H7 (cell line): ENCODE measurements at regions not wholly inside any gene's neighbourhood (a gene's known extent, or its start where the extent isn't known, plus 50 kb on each side); places are given as distances from the start of the nearest gene placed in this dataset.
A peak's percentile ranks its signal among the peaks of the same experiment; 100 is the strongest.

Source experiments
- DNase-seq: peaks from one replicate; pipeline ENCODE4 v3.0.0; 2012
- H3K27me3 ChIP-seq: 2 replicates; pipeline ENCODE4 v1.6.0; 2011; ENCODE audit warnings: mild to moderate bottlenecking, low read length; ENCODE audit not compliant: control insufficient read depth, insufficient read depth
- H3K36me3 ChIP-seq: replicated peaks from 2 replicates; pipeline ENCODE4 v1.5.1; 2011; ENCODE audit warnings: low read length; ENCODE audit not compliant: control insufficient read depth, insufficient read depth
- H3K4me3 ChIP-seq: 2 replicates; pipeline ENCODE4 v1.5.1; 2011; ENCODE audit warnings: low read depth, mild to moderate bottlenecking, control low read depth, low read length, moderate library complexity; ENCODE audit not compliant: insufficient read depth

DNA sequence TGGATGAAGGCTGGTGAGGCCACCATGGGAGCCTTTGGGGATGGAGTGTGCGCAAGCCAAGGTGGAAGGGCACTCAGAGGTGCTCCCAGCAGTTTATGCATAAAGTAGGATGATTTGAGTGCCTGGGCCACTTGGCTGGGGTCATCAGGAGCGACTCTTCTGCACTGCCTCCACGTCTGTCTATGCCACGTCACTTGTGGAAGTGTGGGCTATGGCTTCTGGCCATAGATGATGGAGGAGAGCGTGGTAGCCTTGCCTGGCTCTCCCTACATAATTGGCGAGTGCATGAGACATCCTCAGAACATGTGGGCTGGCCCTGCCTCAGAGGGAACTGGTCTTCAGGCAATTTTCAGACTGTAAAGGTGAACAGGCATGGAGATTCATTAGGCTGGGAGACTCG, 182.9 kb downstream of the TEX29 start:
- Histone ChIP-seq H3K4me3 (no peak overlapping the region), H3K27me3 (no peaks in the 10 kb centered on the region), H3K36me3 (no peaks in the 10 kb centered on the region)
- DNase-seq = no peak

DNA sequence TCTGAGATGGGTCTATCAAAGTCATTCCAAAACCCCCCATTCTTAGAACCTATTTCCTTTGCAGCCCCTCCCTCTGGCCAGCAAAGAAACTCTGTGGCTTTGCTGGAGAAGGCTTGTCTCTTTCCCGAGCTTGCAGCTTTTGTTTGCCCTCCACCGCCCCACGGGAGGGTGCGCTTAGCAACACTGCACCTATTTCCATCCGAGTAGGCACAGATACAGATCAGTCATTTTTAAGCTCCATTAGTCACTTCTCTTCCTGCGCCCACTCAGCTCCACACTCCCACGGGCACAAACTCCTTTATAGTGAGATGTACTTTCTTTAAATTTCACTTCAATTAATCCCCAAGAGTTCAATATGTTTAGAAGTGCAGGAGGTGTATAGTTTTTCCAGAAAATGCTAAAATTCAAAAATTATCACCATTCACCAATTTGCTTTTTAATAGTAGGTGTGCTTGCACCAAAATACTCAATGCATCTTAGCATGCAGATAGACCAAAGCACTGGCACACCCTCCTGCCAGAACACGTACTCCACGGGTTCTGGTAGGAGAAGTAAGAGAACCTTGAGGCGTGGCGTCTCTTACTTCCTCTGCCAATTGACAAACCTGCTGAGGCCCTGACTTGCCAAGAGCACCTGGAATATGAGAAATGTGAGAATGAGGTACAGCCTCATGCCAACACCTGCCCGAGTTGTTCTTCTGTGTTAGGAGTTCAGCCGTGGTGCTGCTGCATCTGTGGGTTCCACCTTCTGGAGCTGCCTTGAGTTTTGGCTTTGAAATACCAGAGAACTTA, 183.7 kb downstream of the TEX29 start:
- no peak for DNase-seq
- Histone ChIP-seq H3K27me3 (no peaks in the 10 kb centered on the region), H3K36me3 (no peaks in the 10 kb centered on the region), H3K4me3 (no peak overlapping the region)

DNA sequence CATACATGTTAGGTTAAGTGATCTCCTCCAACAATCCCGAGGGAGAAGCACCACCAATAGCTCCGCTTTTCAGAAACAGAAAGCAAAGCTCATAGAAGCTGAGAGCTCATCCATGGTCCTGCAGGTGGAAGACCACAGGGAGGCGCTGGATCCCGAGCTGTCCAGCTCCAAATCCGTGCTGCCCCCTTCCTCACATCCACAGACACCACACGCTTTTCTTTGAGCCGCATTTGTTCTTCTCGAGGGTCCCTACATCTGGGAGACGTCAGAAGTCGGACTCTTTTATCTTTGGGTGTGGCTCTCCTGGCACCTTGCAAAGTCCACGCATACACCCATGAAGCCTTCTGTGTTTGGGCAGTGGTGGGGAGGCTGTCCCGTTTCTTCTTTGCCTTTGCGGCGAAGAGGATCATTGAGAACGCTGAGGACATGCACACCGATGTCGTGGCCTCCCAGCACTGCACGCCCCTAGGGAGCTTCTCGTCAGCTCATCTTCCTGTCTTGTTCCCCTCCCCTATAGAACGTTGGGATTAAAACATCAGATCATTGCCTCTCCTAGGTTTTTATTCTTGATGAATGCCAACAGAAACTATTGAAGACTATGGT, 184.8 kb downstream of the TEX29 start:
- Histone ChIP-seq H3K4me3 (no peak overlapping the region), H3K36me3 (no peaks in the 10 kb centered on the region), H3K27me3 (no peaks in the 10 kb centered on the region)
- DNase-seq = peak; percentile 94

DNA sequence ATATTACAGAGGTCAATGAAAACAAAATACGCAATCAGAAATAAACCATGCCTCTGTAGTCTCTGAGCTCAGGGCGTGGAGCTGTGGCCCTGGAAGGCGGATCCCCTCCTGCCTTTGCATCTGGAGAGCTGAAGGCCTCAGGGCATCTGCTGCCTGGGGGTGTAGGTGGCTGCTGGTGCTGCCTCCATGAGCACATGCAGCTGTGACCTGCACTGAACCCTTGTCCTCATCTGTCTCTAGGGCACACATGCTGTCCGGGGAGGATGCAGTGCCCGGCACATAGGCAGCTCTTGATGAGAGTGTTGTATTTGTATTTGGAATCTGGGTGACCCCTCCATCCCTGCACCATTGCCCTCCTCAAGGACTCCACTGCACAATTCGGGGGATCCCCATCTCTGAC, 185.7 kb downstream of the TEX29 start:
- Histone ChIP-seq H3K27me3 (no peaks in the 10 kb centered on the region), H3K36me3 (no peaks in the 10 kb centered on the region), H3K4me3 (no peak overlapping the region)
- DNase-seq = no peak

DNA sequence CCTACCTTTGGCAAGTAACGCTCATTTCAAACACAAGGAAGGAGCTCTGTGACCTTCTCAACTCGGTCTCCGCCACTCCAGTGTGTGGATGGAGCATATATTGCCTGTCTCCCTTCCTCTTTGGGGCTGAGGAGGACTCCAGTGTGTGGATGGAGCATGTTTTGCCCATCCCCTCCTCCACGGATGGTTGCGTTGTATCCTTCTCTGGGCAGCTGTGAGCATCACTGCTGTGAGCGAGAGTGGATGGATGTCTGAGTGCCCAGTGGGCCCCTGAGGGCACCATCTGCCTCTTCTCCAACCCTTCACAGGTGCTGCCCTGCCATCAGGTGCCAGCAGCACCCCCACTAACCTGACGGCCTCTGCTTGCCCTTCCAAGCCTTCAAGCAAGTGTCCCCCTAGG, 186.2 kb downstream of the TEX29 start:
- Histone ChIP-seq H3K27me3 (no peaks in the 10 kb centered on the region), H3K36me3 (no peaks in the 10 kb centered on the region), H3K4me3 (no peak overlapping the region)
- DNase-seq = no peak

DNA sequence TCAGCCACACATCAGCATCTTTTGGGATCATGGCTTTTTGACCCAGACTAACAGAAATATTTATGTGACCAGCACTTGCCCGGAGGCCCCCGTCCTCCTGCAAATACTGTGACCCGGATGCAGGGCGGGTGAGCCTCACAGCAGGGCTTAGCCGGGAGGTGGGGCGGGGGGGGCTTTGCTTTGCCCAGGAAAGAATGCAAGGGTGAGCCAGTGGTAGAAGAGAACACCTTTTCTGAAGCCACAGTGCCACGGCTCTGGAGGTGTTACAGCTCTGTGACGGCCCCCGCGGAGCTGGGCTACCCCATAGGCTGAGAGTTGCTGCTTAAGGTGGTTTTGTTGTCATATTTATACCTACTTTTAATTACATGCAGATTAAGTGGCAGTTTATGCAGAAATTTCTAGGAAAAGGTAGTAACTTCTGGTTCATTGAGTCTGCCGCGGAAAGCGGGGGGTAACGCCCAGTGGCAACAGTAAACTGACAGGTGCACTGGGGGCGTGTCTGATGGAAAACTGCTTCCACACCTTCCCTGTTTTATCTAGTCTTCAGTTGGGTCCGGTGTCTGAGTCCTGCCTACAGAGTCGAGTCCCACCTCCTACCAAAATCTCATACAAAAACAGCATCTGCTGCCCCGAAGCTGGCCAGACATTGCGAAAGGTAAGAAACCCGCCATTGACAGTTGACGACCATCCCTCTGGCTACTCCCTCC, 187.9 kb downstream of the TEX29 start:
- no peaks in the 10 kb centered on the region for H3K36me3 ChIP-seq
- H3K4me3 ChIP-seq = no peak overlapping the region
- no peak for DNase-seq
- no peaks in the 10 kb centered on the region for H3K27me3 ChIP-seq

DNA sequence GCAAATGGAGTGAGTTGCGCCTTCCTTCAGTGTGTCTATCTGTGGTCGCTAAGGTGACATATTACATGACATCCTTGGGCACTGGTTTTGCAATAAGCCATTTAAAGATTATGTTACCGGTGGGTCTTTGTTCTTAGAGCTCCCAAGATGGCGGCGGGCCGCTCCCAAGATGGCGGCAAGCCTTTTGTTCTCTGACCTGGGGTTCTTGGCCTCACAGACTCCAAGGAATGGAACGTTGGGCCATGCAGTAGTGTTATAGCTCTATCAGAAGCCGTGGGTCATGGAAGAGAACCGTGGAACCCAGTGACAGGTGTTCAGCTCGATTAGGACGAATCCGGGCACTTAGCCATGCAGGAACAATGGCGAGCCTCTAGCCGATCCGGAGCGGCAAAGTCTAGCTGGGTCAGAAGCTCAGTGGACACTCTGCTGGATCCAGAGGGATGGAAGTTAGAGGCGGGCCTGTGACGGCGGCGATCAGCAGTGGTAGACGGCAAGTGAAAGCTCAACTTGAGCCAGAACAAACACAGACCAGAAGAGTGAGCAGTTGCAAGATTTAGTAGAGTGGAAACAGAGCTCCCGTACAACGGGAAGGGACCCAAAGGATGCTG, 188.6 kb downstream of the TEX29 start:
- no peak for DNase-seq
- no peaks in the 10 kb centered on the region for H3K27me3 ChIP-seq
- no peaks in the 10 kb centered on the region for H3K36me3 ChIP-seq
- no peak overlapping the region for H3K4me3 ChIP-seq

DNA sequence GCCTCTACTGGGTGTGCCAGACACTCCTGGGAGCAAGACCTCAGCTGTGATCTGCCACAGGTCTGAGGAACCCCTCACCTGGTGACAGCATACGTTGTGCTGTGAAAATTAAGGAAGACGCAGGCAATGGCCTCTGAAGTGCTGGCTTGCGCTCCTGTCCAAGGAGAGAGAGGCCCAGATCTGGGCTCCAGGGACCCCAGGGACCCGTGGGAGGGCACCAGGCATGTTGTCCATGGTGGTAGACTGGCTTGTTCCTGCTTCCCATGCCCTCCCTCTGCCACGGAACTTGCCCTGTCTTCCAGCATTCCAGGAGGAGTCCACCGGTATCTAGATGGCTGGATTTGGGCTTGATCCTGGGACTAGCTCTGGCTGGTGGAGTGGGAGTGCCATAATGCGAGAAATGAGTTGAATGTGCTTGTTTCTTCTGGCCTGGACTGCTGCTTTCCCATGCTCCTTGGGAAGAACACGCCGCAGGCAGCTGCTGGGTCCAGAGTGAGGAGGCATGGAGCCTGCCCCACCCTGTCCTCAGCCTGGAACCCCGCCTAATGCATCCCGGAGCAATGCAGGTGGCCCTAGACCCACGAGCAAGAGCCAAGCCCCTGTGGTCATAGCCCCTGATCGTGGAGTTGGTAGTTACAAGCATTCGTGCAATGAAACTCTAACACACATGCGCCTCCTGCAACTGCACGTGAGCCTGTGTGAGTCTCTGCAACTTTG, 190.2 kb downstream of the TEX29 start:
- Histone ChIP-seq H3K36me3 (no peaks in the 10 kb centered on the region), H3K4me3 (no peak overlapping the region), H3K27me3 (no peaks in the 10 kb centered on the region)
- DNase-seq = peak; percentile 15

DNA sequence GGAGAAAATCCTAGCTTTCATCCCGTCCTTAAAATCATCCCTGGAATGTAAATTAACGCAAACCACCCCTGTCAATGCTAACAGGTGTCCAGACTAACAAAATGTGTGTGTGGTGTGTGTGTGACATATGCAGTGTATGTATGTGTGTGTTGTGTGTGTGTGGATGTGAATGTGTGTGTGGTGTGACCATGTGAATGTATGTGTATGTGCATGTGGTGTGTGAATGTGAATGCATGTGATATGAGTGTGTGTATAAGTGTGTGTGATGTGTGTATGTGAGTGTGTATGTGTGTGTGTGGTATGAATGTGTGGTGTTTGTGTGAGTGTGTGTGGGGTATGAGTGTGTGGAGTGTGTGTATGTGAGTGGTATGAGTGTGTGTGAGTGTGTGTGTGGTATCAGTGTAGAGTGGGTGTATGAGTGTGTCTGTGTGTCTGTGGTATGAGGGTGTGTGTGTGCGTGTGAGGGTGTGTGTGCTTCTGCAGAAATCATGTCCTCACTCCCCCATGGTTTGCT, 190.8 kb downstream of the TEX29 start:
- no peaks in the 10 kb centered on the region for H3K36me3 ChIP-seq
- DNase-seq = no peak
- H3K4me3 ChIP-seq = no peak overlapping the region
- no peaks in the 10 kb centered on the region for H3K27me3 ChIP-seq

DNA sequence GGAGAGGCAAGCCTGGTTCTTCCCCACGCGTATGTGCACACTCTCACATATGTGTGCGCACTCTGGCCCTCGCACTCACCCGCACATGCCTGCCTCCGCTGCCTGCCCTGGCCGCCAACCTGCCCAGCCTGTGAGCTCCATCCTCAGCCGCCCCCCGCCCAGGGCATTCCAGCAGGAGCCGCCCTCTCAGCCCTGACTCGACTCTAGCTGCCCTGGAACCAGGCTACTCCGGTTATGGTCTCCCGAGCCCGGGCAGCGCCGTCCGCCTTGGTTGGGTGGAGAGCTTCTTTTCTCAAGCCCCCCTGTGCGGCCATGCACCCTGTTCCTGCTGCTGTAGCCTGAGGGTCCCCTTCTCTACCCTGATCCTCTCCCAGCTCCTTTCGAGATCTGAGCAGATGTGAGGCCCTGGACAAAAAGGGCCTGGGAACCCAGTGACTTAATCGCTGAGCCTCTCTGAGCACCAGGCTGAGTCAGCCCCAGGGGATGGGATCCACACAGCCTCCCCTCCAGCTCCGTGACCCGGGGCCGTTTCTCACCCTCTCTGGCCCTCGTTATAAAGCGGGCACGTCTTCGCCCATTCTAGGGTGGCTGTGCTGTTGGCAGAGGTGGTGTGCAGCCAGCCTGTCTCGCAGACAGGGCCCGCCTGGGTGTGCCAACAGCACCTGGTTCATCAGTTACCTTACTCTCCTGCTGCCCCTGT, 191.5 kb downstream of the TEX29 start:
- H3K36me3 ChIP-seq = no peaks in the 10 kb centered on the region
- H3K4me3 ChIP-seq = no peak overlapping the region
- H3K27me3 ChIP-seq = no peaks in the 10 kb centered on the region
- no peak for DNase-seq

DNA sequence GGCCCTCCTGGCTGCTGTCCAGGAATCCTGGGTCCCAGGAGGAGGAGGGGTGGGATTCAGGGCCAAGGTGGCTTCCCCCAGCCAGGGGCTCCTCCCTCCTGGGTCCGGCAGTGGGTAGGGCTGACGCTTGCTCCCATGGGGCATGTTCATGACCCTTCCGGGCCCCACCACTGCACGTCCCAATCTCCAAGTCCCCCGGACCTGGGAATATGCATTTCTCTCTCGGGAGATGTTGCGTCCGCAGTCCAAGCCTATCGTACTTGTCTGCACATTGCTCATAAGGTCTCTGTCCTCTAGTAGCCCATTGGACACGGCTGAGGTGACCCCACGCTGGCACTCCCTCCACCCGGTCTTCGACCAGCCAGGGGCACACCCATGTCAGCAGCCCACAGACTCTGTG, 192.3 kb downstream of the TEX29 start:
- Histone ChIP-seq H3K4me3 (no peak overlapping the region), H3K36me3 (no peaks in the 10 kb centered on the region), H3K27me3 (no peaks in the 10 kb centered on the region)
- peak; percentile 41 for DNase-seq

DNA sequence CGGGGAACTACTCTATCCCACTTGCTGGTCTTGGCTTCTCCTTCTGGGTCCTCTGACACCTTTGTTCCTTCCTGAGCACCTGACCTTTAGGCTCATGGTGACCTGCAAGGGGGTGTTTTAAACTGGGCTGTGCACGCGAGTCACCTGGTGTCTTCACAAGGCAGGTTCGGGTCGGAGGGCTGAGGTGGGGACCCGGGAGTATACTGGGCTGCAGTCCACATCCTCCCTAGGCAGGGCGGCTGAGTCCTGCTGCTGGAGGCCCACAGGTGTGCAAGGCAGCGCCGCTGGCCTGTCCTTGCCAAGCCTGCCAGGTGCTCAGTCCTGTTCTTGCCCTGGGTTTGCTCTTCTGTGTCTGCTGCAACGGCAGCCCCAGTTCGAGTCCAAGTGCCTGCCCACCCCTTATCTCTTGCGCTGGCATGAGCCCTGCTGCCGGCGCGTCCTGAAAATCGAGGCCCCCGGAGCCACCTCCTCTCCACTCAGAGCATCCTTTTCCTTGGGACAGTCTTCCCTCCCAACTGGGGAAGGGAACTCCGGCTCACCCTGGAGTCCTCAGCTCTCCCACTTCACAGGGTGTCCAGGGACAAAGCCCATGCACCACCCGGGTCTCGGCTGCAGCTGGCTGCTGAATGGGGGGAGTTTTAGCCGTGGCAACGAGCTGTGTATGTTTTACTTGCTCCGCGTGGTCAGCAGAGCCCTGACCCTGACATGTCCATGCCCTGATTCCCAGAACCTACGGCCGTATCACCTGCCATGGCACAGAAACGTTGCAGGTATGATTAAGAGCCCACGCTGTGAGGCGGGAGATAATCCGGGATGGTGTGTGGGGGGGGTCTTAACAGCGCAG, 193.5 kb downstream of the TEX29 start:
- peak; percentile 43 for DNase-seq
- Histone ChIP-seq H3K36me3 (no peaks in the 10 kb centered on the region), H3K27me3 (no peaks in the 10 kb centered on the region), H3K4me3 (no peak overlapping the region)

DNA sequence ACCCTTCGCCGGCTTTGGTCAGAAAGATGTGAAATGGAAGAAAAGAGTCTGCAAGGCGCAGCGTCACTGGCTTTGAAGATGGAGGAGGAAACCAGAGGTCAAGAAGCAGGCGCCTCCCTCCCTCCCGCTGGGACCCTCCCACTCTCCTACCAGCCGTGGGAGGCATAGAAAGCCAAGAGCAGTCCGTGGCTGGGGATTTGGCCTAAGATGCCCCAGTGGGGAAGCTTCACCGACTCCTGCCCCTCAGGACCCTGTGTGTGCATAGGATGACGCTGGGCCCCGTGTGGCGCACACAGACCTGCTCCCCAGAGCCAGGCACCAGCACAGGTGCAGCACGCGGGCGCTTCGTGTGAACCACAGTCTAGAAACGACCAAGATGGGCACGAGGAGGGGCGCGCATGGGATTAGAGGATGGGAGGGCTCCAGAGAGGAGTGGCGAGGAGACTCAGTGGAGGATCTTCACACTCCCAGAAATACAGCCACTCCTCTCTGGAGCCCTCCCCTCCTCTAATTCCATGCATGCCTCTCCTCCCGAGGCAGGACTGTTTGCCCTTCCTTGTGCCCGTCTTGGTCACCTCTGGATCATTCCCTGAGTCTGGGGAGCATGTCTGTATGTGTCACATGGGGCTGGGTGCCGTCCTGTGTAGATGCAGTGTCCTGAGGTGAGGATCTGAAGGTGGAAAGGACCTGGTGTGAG, 194.3 kb downstream of the TEX29 start:
- Histone ChIP-seq H3K27me3 (no peaks in the 10 kb centered on the region), H3K36me3 (no peaks in the 10 kb centered on the region), H3K4me3 (no peak overlapping the region)
- peak; percentile 32 for DNase-seq
